H1 (cell line): ENCODE measurements at regions not wholly inside any gene's neighbourhood (a gene's known extent, or its start where the extent isn't known, plus 50 kb on each side); places are given as distances from the start of the nearest gene placed in this dataset.

Experiments used
- CTCF ChIA-PET: fragments of 300-600 bp; sonication (Branson Sonifier 250); formaldehyde crosslinking; loops from one replicate; lab custom pipeline; 2021; ENCODE audit not compliant: partially characterized antibody; lab: Charles Lee
- POLR2A ChIA-PET: fragments of 300-600 bp; sonication (Branson Sonifier 250); formaldehyde crosslinking; loops from one replicate; lab custom pipeline; 2021; ENCODE audit warnings: inconsistent platforms; ENCODE audit not compliant: partially characterized antibody; lab: Charles Lee
- DNase-seq, 2 experiments: peaks; one replicate each; pipeline versions ENCODE4 v3.0.0 to v3.0.0-alpha.2; 2010 to 2022; ENCODE audit warnings: low spot score in 2 of 2, low read depth in 1 of 2, mixed read lengths in 1 of 2
- FAIRE-seq: peaks from 2 replicates; lab custom pipeline; 2011; peaks lifted over from hg19 to GRCh38; lab: Jason Lieb, UNC
- H2AFZ ChIP-seq: 2 replicates; pipeline ENCODE4 v1.8.1; 2012; ENCODE audit warnings: low read length, inconsistent platforms
- H2AK5ac ChIP-seq: 2 replicates; pipeline ENCODE4 v1.6.1; 2013; ENCODE audit warnings: low read depth, low read length
- H2BK120ac ChIP-seq: replicated peaks from 2 replicates; pipeline ENCODE3; 2013; ENCODE audit warnings: low read depth, low read length, inconsistent platforms
- H2BK12ac ChIP-seq: 2 replicates; pipeline ENCODE4 v1.6.1; 2013; ENCODE audit warnings: low read depth, low read length
- H2BK15ac ChIP-seq: 2 replicates; pipeline ENCODE4 v1.6.1; 2013; ENCODE audit warnings: low read length
- H2BK20ac ChIP-seq: 2 replicates; pipeline ENCODE4 v1.6.1; 2013; ENCODE audit warnings: low read length
- H2BK5ac ChIP-seq: 2 replicates; pipeline ENCODE4 v1.6.1; 2013; ENCODE audit warnings: low read depth, low read length
- H3K14ac ChIP-seq: 2 replicates; pipeline ENCODE4 v1.6.1; 2013; ENCODE audit warnings: inconsistent platforms; ENCODE audit not compliant: insufficient read length
- H3K18ac ChIP-seq: 2 replicates; pipeline ENCODE4 v1.6.1; 2013; ENCODE audit warnings: low read length; ENCODE audit errors: extremely low read depth
- H3K23ac ChIP-seq: 2 replicates; pipeline ENCODE4 v1.6.1; 2013; ENCODE audit warnings: inconsistent platforms; ENCODE audit not compliant: insufficient read length
- H3K23me2 ChIP-seq: 2 replicates; pipeline ENCODE4 v1.6.1; 2013; ENCODE audit warnings: low read depth, low read length
- H3K27ac ChIP-seq: 2 replicates; pipeline ENCODE4 v1.6.1; 2011; ENCODE audit warnings: low read depth, low read length, inconsistent platforms
- H3K27me3 ChIP-seq, 4 experiments: replicated peaks in 1 of 4; 1 replicate in 1 of 4; 2 replicates in 3 of 4; pipeline versions ENCODE4 v1.6.1 to v1.8.1; 2011 to 2013; ENCODE audit warnings: low read length in 3 of 4, mild to moderate bottlenecking in 3 of 4, inconsistent platforms in 2 of 4, mixed read lengths in 2 of 4, moderate library complexity in 1 of 4; ENCODE audit not compliant: control insufficient read depth in 3 of 4, insufficient read depth in 3 of 4; ENCODE audit errors: extremely low read depth in 1 of 4
- H3K36me3 ChIP-seq, 4 experiments: 2 replicates each; pipeline versions ENCODE4 v1.6.1 to v1.8.1; 2011 to 2013; ENCODE audit warnings: mild to moderate bottlenecking in 4 of 4, low read length in 3 of 4, moderate library complexity in 2 of 4, control low read depth in 1 of 4, inconsistent platforms in 1 of 4; ENCODE audit not compliant: insufficient read depth in 4 of 4, control insufficient read depth in 2 of 4
- H3K4ac ChIP-seq: replicated peaks from 2 replicates; pipeline ENCODE3; 2013; ENCODE audit warnings: low read length, low read depth, mixed read lengths, inconsistent platforms; ENCODE audit not compliant: insufficient read length
- H3K4me1 ChIP-seq, 4 experiments: replicated peaks in 1 of 4; 1 replicate in 1 of 4; 2 replicates in 3 of 4; pipeline versions ENCODE4 v1.6.1 to v1.8.1; 2011 to 2013; ENCODE audit warnings: low read length in 3 of 4, inconsistent platforms in 2 of 4, mixed read lengths in 1 of 4; ENCODE audit not compliant: insufficient read depth in 4 of 4, control insufficient read depth in 3 of 4
- H3K4me2 ChIP-seq, 2 experiments: 2 replicates each; pipeline versions ENCODE4 v1.6.1 to v1.8.1; 2011 to 2013; ENCODE audit warnings: low read depth in 2 of 2, low read length in 2 of 2, control low read depth in 1 of 2, inconsistent platforms in 1 of 2, mild to moderate bottlenecking in 1 of 2; ENCODE audit not compliant: insufficient read depth in 1 of 2
- H3K4me3 ChIP-seq, 4 experiments: fragments of 200-600, 300-600 bp in 1 of 4; sonication (generic), shearing (Covaris generic), sonication (Bioruptor Twin) in 1 of 4; 2 replicates each; pipeline versions ENCODE4 v1.5.1 to v1.8.1; 2011 to 2016; ENCODE audit warnings: low read length in 4 of 4, low read depth in 3 of 4, control low read depth in 2 of 4, inconsistent platforms in 2 of 4, mild to moderate bottlenecking in 2 of 4, mixed read lengths in 1 of 4, moderate library complexity in 1 of 4; ENCODE audit not compliant: insufficient read depth in 2 of 4; ENCODE audit errors: extremely low read depth in 1 of 4
- H3K56ac ChIP-seq: replicated peaks from 2 replicates; pipeline ENCODE3; 2013; ENCODE audit warnings: low read depth, mild to moderate bottlenecking, mixed read lengths, low read length, inconsistent platforms; ENCODE audit not compliant: insufficient read length
- H3K79me1 ChIP-seq: 2 replicates; pipeline ENCODE4 v1.6.1; 2013; ENCODE audit warnings: low read depth, low read length, control low read depth
- H3K79me2 ChIP-seq, 2 experiments: 2 replicates each; pipeline versions ENCODE4 v1.6.1 to v1.8.1; 2012 to 2013; ENCODE audit warnings: low read length in 2 of 2, mild to moderate bottlenecking in 2 of 2, inconsistent platforms in 1 of 2; ENCODE audit not compliant: insufficient read depth in 2 of 2, control insufficient read depth in 1 of 2
- H3K9ac ChIP-seq, 4 experiments: replicated peaks in 1 of 4; 1 replicate in 1 of 4; 2 replicates in 3 of 4; pipeline versions ENCODE4 v1.6.1 to v1.8.1; 2011 to 2013; ENCODE audit warnings: low read depth in 3 of 4, low read length in 3 of 4, control low read depth in 2 of 4, mild to moderate bottlenecking in 2 of 4, moderate library complexity in 2 of 4, inconsistent platforms in 1 of 4; ENCODE audit errors: extremely low read depth in 1 of 4
- H3K9me3 ChIP-seq, 2 experiments: 2 replicates each; pipeline versions ENCODE4 v1.6.1 to v1.8.1; 2012 to 2013; ENCODE audit warnings: mild to moderate bottlenecking in 2 of 2, moderate library complexity in 2 of 2, control low read depth in 1 of 2, inconsistent platforms in 1 of 2, low read depth in 1 of 2, low read length in 1 of 2, mixed read lengths in 1 of 2; ENCODE audit not compliant: insufficient read depth in 2 of 2
- H4K20me1 ChIP-seq, 2 experiments: replicated peaks in 1 of 2; 2 replicates each; pipeline versions ENCODE3 to v1.8.1; 2011 to 2013; ENCODE audit warnings: inconsistent platforms in 2 of 2, low read length in 2 of 2, mild to moderate bottlenecking in 1 of 2; ENCODE audit not compliant: insufficient read depth in 2 of 2, control insufficient read depth in 1 of 2
- H4K5ac ChIP-seq: 2 replicates; pipeline ENCODE4 v1.6.1; 2013; ENCODE audit warnings: low read length, low read depth, mixed read lengths, inconsistent platforms; ENCODE audit not compliant: insufficient read length
- H4K8ac ChIP-seq: 2 replicates; pipeline ENCODE4 v1.8.0; 2013; ENCODE audit warnings: mild to moderate bottlenecking, moderate library complexity, low read length, inconsistent platforms; ENCODE audit not compliant: insufficient read depth; ENCODE audit errors: extremely low read depth
- H4K91ac ChIP-seq: replicated peaks from 2 replicates; pipeline ENCODE3; 2013; ENCODE audit warnings: low read length, mixed read lengths, inconsistent platforms; ENCODE audit not compliant: insufficient read length
- BCL11A ChIP-seq, 2 experiments: IDR thresholded peaks; one replicate each; pipeline ENCODE4 v1.6.1; 2011; ENCODE audit warnings: low read depth in 2 of 2, low read length in 2 of 2, mild to moderate bottlenecking in 2 of 2
- EP300 ChIP-seq, 2 experiments: IDR thresholded peaks; 1 replicate in 1 of 2; 2 replicates in 1 of 2; pipeline ENCODE4 v1.6.1; 2011 to 2012; ENCODE audit warnings: low read depth in 2 of 2, low read length in 2 of 2, mild to moderate bottlenecking in 2 of 2, borderline replicate concordance in 1 of 2, inconsistent platforms in 1 of 2, moderate library complexity in 1 of 2
- GABPA ChIP-seq: IDR thresholded peaks from 2 replicates; pipeline ENCODE4 v1.6.1; 2011; ENCODE audit warnings: mild to moderate bottlenecking, low read length, moderate library complexity, borderline replicate concordance; ENCODE audit not compliant: insufficient read depth
- KDM1A ChIP-seq: fragments of 200-600, 300-600 bp; sonication (generic); IDR thresholded peaks from 2 replicates; pipeline ENCODE4 v1.7.1; 2016; ENCODE audit warnings: mild to moderate bottlenecking, low read length, borderline replicate concordance
- POLR2A ChIP-seq, 2 experiments: IDR thresholded peaks; 1 replicate in 1 of 2; 2 replicates in 1 of 2; pipeline ENCODE4 v1.6.1; 2011; ENCODE audit warnings: low read depth in 2 of 2, low read length in 2 of 2, mild to moderate bottlenecking in 2 of 2; ENCODE audit errors: control extremely low read depth in 1 of 2
- RAD21 ChIP-seq, 2 experiments: IDR thresholded peaks in 1 of 2; conservative IDR thresholded peaks in 1 of 2; 2 replicates each; pipeline ENCODE4 v1.6.1; 2011; ENCODE audit warnings: low read depth in 2 of 2, low read length in 2 of 2, improper control_type of control experiment in 1 of 2, inconsistent platforms in 1 of 2, mild to moderate bottlenecking in 1 of 2, moderate library complexity in 1 of 2
- RBBP5 ChIP-seq: IDR thresholded peaks from 2 replicates; pipeline ENCODE4 v1.7.1; 2012; ENCODE audit warnings: low read depth, mild to moderate bottlenecking, inconsistent platforms, low read length, moderate library complexity, borderline replicate concordance
- SAP30 ChIP-seq: fragments of 300-600 bp; sonication (generic); IDR thresholded peaks from 2 replicates; pipeline ENCODE4 v1.7.1; 2012; ENCODE audit warnings: low read length, moderate library complexity, mild to moderate bottlenecking, inconsistent platforms; ENCODE audit not compliant: insufficient read depth, insufficient replicate concordance
- SP4 ChIP-seq: IDR thresholded peaks from 2 replicates; pipeline ENCODE4 v1.6.1; 2012; ENCODE audit warnings: low read length, inconsistent platforms
- TEAD4 ChIP-seq: IDR thresholded peaks from 2 replicates; pipeline ENCODE4 v1.6.1; 2012; ENCODE audit warnings: low read depth, low read length, inconsistent platforms, mixed read lengths
- WGBS, 2 experiments: shearing (Covaris generic) in 1 of 2; methylation state at CpG; one replicate each; pipeline versions ENCODE4 v1.1.6 to v1.1.7; 2013 to 2015; ENCODE audit warnings: low lambda C conversion rate in 2 of 2, mixed read lengths in 2 of 2, inconsistent platforms in 1 of 2, low coverage in 1 of 2, missing lambda C conversion rate in 1 of 2; ENCODE audit not compliant: insufficient replicate concordance in 2 of 2, insufficient coverage in 1 of 2, insufficient read length in 1 of 2; ENCODE audit errors: extremely low coverage in 1 of 2, missing lambda C conversion rate in 1 of 2; 5-methylcytosine and 5-hydroxymethylcytosine counted together
- TF ChIP-seq, protein P1 (sequence below), 3 experiments: IDR thresholded peaks; 1 replicate in 2 of 3; 2 replicates in 1 of 3; pipeline versions ENCODE4 v1.5.1 to v1.6.1; 2011; ENCODE audit warnings: low read length in 3 of 3, mild to moderate bottlenecking in 3 of 3, inconsistent platforms in 2 of 3, low read depth in 1 of 3, moderate library complexity in 1 of 3; ENCODE audit not compliant: insufficient read depth in 1 of 3; ENCODE audit errors: control extremely low read depth in 1 of 3

DNA sequence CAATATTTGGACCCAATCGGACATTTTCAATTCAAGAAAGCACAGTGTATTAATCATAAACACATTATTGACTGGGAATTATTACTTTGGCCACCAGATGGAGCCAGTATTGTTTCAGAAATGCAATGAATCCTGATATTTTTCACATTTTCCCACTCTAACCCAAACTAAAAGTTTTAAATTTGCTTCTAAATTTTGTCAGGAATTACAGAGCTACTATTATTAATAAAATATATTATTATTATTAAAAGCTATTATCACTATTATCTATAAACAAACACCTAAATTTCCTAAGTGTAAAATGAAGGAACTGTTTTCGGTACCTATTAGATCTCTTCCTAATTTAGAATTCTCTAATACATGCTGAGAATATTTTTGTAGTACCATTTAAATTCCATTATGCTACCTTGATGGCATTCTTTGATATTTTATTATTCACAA lies 245.3 kb downstream of the OGFRL1 start:
- no peak for FAIRE-seq
- POLR2A ChIA-PET: no interaction called here
- 96% methylated on average over 2 of the region's 2 CpGs; no CpG with 5 or more reads in 1 of the 2 experiments for WGBS, 2 experiments
- no peak for TF ChIP-seq POLR2A (IDR thresholded peaks at IDR 0.05; ENCODE audit: control extremely low read depth in 1 of 2, low read depth in 2 of 2, low read length in 2 of 2)
- TF ChIP-seq RBBP5: no peak
- TF ChIP-seq EP300 (IDR thresholded peaks at IDR 0.05; ENCODE audit: borderline replicate concordance in 1 of 2, low read depth in 2 of 2, low read length in 2 of 2): no peak
- TF ChIP-seq, protein P1, sequence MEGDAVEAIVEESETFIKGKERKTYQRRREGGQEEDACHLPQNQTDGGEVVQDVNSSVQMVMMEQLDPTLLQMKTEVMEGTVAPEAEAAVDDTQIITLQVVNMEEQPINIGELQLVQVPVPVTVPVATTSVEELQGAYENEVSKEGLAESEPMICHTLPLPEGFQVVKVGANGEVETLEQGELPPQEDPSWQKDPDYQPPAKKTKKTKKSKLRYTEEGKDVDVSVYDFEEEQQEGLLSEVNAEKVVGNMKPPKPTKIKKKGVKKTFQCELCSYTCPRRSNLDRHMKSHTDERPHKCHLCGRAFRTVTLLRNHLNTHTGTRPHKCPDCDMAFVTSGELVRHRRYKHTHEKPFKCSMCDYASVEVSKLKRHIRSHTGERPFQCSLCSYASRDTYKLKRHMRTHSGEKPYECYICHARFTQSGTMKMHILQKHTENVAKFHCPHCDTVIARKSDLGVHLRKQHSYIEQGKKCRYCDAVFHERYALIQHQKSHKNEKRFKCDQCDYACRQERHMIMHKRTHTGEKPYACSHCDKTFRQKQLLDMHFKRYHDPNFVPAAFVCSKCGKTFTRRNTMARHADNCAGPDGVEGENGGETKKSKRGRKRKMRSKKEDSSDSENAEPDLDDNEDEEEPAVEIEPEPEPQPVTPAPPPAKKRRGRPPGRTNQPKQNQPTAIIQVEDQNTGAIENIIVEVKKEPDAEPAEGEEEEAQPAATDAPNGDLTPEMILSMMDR (IDR thresholded peaks at IDR 0.05; ENCODE audit: control extremely low read depth in 1 of 3, insufficient read depth in 1 of 3, low read depth in 1 of 3, low read length in 3 of 3): peak in 2 of 3 experiments; percentile 17 to 40; a peak in 2 of 4 replicates
- no peak for TF ChIP-seq KDM1A
- TF ChIP-seq SAP30: no peak
- TF ChIP-seq BCL11A (IDR thresholded peaks at IDR 0.05; ENCODE audit: low read depth in 2 of 2, low read length in 2 of 2): no peak
- TF ChIP-seq SP4: no peak
- TF ChIP-seq RAD21 (IDR thresholded peaks at IDR 0.05 in 1 of 2, conservative IDR thresholded peaks at IDR 0.05 in 1 of 2; ENCODE audit: low read depth in 2 of 2, low read length in 2 of 2): peak; percentile 57 to 62
- no peak for TF ChIP-seq GABPA
- no peak for TF ChIP-seq TEAD4

More for the DNA sequence above, 245.3 kb downstream of the OGFRL1 start:
- CTCF ChIA-PET: interaction anchor here (0.7 to 1.8 kb wide), 7 partner anchors 9 to 550 kb away, joined by 3 to 13 read pairs (median 4); no protein-coding TSS in a partner anchor
- Histone ChIP-seq H2BK12ac (no peak overlapping the region), H3K9ac (no peak overlapping the region), H2BK5ac (no peak overlapping the region), H3K4me1 (no peaks in the 10 kb centered on the region; a peak in 2 of 7 replicates), H3K23me2 (no peaks in the 10 kb centered on the region), H3K27ac (no peak overlapping the region), H3K27me3 (no peaks in the 10 kb centered on the region), H4K5ac (no peak overlapping the region), H4K20me1 (no peaks in the 10 kb centered on the region), H3K4ac (no peak overlapping the region), H2BK15ac (no peak overlapping the region), H4K8ac (no peak overlapping the region), H4K91ac (no peak overlapping the region), H3K14ac (no peak overlapping the region), H2BK20ac (no peak overlapping the region), H3K18ac (no peak overlapping the region), H3K79me1 (no peaks in the 10 kb centered on the region), H3K9me3 (no peaks in the 10 kb centered on the region), H3K79me2 (no peaks in the 10 kb centered on the region), H3K4me2 (no peak overlapping the region), H3K23ac (no peak overlapping the region), H2AK5ac (no peak overlapping the region), H3K4me3 (no peak overlapping the region), H3K36me3 (no peaks in the 10 kb centered on the region), H2BK120ac (no peak overlapping the region), H2AFZ (no peak overlapping the region), H3K56ac (no peak overlapping the region)
- no peak for DNase-seq
